Motor neuron (in vitro differentiated cells): ENCODE measurements at regions not wholly inside any gene's neighbourhood (a gene's known extent, or its start where the extent isn't known, plus 50 kb on each side); places are given as distances from the start of the nearest gene placed in this dataset.
"Not testable (repeated sequence)": the region's sequence is repeated elsewhere in the genome, so short reads cannot be mapped to it uniquely, and the experiment has no call there.

Experiments used
- ATAC-seq, 8 experiments: fragments of 200-7000 bp; cut with Tn5 transposase; replicated peaks in 6 of 8; 2 replicates each; pipeline ENCODE4 v1.8.0; 2021; ENCODE audit warnings: mild to moderate bottlenecking in 8 of 8, moderate library complexity in 8 of 8
- H3K27ac ChIP-seq, 2 donors: fragments of 250-450 bp; sonication (Bioruptor Pico); 2 replicates each; pipeline ENCODE4 v1.9.0; 2021; ENCODE audit warnings: antibody characterized with exemption in 2 of 2, mild to moderate bottlenecking in 2 of 2, moderate library complexity in 1 of 2
- H3K4me1 ChIP-seq, 2 donors: fragments of 250-450 bp; sonication (Bioruptor Pico); replicated peaks in 1 of 2; 2 replicates each; pipeline ENCODE4 v1.6.1; 2021; ENCODE audit warnings: antibody characterized with exemption in 2 of 2, mild to moderate bottlenecking in 2 of 2, moderate library complexity in 1 of 2
- H3K4me3 ChIP-seq, 5 donors: fragments of 250-450 bp; sonication (Bioruptor Pico); 2 replicates each; pipeline ENCODE4 v1.9.0; 2021; ENCODE audit warnings: antibody characterized with exemption in 5 of 5, mild to moderate bottlenecking in 5 of 5, moderate library complexity in 4 of 5
- WGBS, 10 experiments: fragments of 450-650 bp; shearing (Covaris generic); methylation state at CpG; one replicate each; pipeline ENCODE4 v1.0.0; 2022; 5-methylcytosine and 5-hydroxymethylcytosine counted together
- in situ Hi-C, 9 experiments: fragments of 400-800 bp; cut with MboI; loops; one replicate each; pipeline ENCODE4 v1.15.0; 2021; ENCODE audit warnings: low sequenced_read_pairs in 9 of 9, low pct_unique_long_range_greater_than_20kb in 2 of 9; ENCODE audit not compliant: unreplicated experiment in 9 of 9

- no peaks in the 10 kb centered on the region for H3K4me1 ChIP-seq
- 0 to 89% (median 33%) methylated on average over 1 to 3 of the region's 3 CpGs; no CpG with 5 or more reads in 1 of the 10 experiments for WGBS, 10 experiments
- H3K27ac ChIP-seq: no peak overlapping the region
- H3K4me3 ChIP-seq: no peak overlapping the region
- ATAC-seq: no peak
- in situ Hi-C loops: no loop called here
Measured at GRCh38 chr4:148686449-148686848, 244.2 kb upstream of the NR3C2 start.

- in situ Hi-C loops: no loop called here
- Histone ChIP-seq H3K4me3 (no peak overlapping the region), H3K27ac (no peak overlapping the region), H3K4me1 (no peaks in the 10 kb centered on the region)
- 0 to 100% (median 80%) methylated on average over 1 of the region's 1 CpG; no CpG with 5 or more reads in 2 of the 10 experiments for WGBS, 10 experiments
- ATAC-seq: no peak
Measured at GRCh38 chr4:148684638-148685037, 242.4 kb upstream of the NR3C2 start.

DNA sequence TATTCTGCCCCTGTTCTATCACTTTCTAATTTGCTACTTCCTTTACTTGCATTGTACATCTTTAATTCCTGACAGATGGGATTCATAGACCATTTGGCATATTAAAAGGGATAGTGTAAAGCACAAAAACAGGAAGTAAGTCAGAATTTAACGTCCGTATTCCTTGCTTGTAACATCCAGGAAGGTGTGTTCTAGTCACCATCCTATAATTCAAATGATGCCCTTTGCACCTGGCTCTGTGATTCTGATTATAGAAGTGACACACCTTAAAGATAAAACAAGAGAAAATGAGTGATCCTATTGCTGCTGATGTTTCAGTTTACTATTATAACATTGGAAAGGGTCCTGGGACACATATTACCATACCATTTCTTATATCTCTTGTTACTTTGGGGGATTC lies 238.7 kb upstream of the NR3C2 start:
- WGBS, 10 experiments: 0 to 92% (median 64%) methylated on average over 1 to 2 of the region's 2 CpGs; no CpG with 5 or more reads in 1 of the 10 experiments
- Histone ChIP-seq H3K4me3 (no peak overlapping the region), H3K27ac (no peak overlapping the region), H3K4me1 (no peaks in the 10 kb centered on the region)
- ATAC-seq: no peak
- in situ Hi-C loops: no loop called here

GRCh38 chr4:148676344-148676743 lies 234.1 kb upstream of the NR3C2 start:
- ATAC-seq: peak in 2 of 8 experiments; percentile 29 to 93
- no peak overlapping the region for H3K27ac ChIP-seq
- in situ Hi-C loops: no loop called here
- no peaks in the 10 kb centered on the region for H3K4me1 ChIP-seq
- H3K4me3 ChIP-seq: no peak overlapping the region

- Histone ChIP-seq H3K4me3 (no peak overlapping the region), H3K27ac (no peak overlapping the region), H3K4me1 (no peaks in the 10 kb centered on the region)
- in situ Hi-C loops: no loop called here
- ATAC-seq: peak in 1 of 8 experiments; percentile 41
- WGBS, 10 experiments: 10 to 100% (median 77%) methylated on average over 1 to 3 of the region's 3 CpGs; no CpG with 5 or more reads in 1 of the 10 experiments
Measured at GRCh38 chr4:148674876-148675275, 232.7 kb upstream of the NR3C2 start.

DNA sequence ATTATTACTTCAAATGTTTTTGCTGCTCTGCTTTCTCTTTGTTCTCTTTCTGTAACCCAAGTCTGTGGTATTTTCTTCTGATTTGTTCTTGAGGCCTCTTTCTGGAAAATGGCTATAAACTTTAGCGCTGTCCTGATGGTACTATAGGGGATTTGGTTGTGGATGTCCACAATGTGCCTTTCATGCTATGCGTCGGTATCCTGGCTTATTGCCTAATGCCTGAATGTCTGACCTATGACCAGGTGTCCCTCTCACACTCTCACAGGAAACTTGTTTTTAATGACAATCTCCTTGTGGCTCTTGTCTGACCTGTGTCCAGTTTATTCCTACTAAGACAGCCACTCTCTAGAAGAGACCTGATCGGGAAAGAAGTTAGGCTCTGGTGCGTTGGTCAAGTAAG lies 222.4 kb upstream of the NR3C2 start:
- 36 to 100% (median 91%) methylated on average over 1 to 5 of the region's 5 CpGs; no CpG with 5 or more reads in 2 of the 10 experiments for WGBS, 10 experiments
- ATAC-seq: no peak
- in situ Hi-C loops: no loop called here
- Histone ChIP-seq H3K4me1 (no peaks in the 10 kb centered on the region), H3K27ac (no peak overlapping the region), H3K4me3 (no peak overlapping the region)

GRCh38 chr4:148654131-148654530 lies 211.9 kb upstream of the NR3C2 start:
- H3K4me3 ChIP-seq: no peak overlapping the region
- in situ Hi-C loops: no loop called here
- 60 to 100% (median 86%) methylated on average over 1 to 2 of the region's 2 CpGs; no CpG with 5 or more reads in 2 of the 10 experiments for WGBS, 10 experiments

DNA sequence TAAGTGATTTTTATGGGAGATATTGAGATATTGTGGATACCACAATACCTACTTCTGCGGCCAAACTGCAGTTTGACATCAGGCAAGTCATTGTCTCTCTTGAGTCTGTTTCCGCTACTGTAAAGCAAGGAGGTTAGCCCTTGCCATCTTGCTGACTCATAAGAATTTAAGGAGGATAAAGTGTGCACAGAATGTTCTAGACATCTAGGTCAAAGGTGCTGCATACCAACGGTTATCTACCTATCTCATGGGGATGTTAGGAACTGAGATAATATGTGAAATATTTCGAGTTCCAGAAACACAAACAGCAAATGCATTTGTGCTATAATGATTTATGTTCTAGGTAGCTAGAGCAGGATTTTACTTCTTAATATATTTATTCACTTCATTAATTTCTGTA lies 211.5 kb upstream of the NR3C2 start:
- Histone ChIP-seq H3K27ac (no peak overlapping the region), H3K4me1 (no peaks in the 10 kb centered on the region), H3K4me3 (no peak overlapping the region)
- in situ Hi-C loops: no loop called here
- no peak for ATAC-seq
- 14 to 96% (median 54%) methylated on average over 1 to 4 of the region's 4 CpGs; no CpG with 5 or more reads in 1 of the 10 experiments for WGBS, 10 experiments

More at GRCh38 chr4:148654131-148654530, 211.9 kb upstream of the NR3C2 start:
- no peaks in the 10 kb centered on the region for H3K4me1 ChIP-seq
- no peak overlapping the region for H3K27ac ChIP-seq
- ATAC-seq: no peak

GRCh38 chr4:148651991-148652390 lies 209.8 kb upstream of the NR3C2 start:
- ATAC-seq: no peak
- Histone ChIP-seq H3K4me3 (no peak overlapping the region), H3K4me1 (no peaks in the 10 kb centered on the region), H3K27ac (no peak overlapping the region)
- WGBS, 10 experiments: 0 to 100% (median 73%) methylated on average over 1 to 2 of the region's 2 CpGs; no CpG with 5 or more reads in 2 of the 10 experiments
- in situ Hi-C loops: no loop called here

DNA sequence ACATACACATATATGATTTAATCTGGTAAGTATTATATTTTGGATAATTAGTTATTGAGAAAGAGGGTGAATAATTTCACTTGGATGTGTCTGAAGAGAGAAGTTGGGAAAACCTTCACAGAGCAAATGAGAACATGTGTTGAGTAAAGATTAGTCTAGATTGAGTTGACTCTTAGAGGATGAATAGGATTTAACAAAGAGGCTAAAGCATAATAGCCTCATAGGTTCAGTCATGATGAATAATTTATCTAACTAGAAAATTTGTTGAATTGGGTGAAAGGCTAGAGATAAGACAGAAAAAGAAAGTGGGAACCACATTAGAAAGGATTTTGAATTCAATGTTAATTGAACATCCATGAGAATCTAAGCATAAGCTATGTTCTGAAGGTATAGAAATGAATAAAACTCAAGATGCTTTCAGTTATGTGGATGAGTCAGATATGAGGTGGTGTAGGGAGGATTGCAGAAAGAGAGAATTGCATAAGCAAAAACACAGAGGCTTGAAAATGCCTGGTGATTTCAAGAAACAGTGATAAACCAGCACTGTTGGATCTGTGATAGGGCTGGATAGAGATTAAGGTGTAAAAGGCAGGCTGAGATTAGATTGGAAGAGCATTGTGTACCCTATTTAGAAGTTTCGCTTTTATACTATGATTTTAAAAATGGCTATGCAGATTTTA lies 207.6 kb upstream of the NR3C2 start:
- 14 to 100% (median 86%) methylated on average over 1 of the region's 1 CpG; no CpG with 5 or more reads in 1 of the 10 experiments for WGBS, 10 experiments
- ATAC-seq: peak in 6 of 8 experiments; percentile 25 to 96 (median 54)
- in situ Hi-C loops: no loop called here
- H3K27ac ChIP-seq: no peak overlapping the region
- H3K4me1 ChIP-seq: no peaks in the 10 kb centered on the region
- H3K4me3 ChIP-seq: no peak overlapping the region

DNA sequence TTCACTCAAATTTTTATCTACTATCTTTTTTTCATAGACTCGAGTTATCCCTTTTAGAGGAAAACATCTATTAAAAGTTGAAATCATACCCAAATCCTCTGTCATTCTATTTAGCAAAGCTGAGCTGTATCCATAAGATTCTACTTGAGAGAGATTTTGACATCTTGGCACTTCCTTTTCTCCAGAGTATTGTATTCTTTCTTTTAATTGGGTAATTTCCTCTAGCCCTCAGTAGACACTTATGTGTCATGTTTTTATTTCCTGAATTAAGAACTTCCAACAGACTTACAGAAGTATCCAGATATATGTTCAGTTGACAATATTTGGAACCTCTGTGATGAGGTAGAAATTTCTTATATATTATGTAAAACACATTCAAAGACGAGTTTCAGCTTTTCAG lies 201.6 kb upstream of the NR3C2 start:
- in situ Hi-C loops: no loop called here
- H3K27ac ChIP-seq: no peak overlapping the region
- H3K4me3 ChIP-seq: no peak overlapping the region
- no peaks in the 10 kb centered on the region for H3K4me1 ChIP-seq
- 20 to 96% (median 68%) methylated on average over 1 to 2 of the region's 2 CpGs for WGBS, 10 experiments
- ATAC-seq: no peak

GRCh38 chr4:148642907-148643306 lies 200.7 kb upstream of the NR3C2 start:
- 17 to 100% (median 74%) methylated on average over 1 to 2 of the region's 2 CpGs for WGBS, 10 experiments

DNA sequence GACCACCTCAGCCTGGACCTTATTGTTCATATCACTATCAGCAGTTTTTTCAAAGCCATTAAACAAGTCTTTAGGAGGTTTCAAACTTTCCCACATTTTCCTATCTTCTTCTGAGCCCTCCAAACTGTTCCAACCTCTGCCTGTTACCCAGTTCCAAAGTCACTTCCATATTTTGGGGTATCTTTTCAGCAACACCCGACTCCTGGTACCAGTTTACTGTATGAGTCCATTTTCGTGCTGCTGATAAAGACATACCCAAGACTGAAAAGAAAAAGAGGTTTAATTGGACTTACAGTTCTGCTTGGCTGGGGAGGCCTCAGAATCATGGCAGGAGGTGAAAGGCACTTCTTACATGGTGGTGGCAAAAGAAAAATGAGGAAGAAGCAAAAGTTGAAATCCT lies 195.9 kb upstream of the NR3C2 start:
- ATAC-seq, in situ Hi-C loops, H3K27ac ChIP-seq, H3K4me3 ChIP-seq, H3K4me1 ChIP-seq: not testable (repeated sequence)
- 0 to 82% (median 27%) methylated on average over 1 to 2 of the region's 2 CpGs; no CpG with 5 or more reads in 2 of the 10 experiments for WGBS, 10 experiments

More at GRCh38 chr4:148642907-148643306, 200.7 kb upstream of the NR3C2 start:
- no peak for ATAC-seq
- Histone ChIP-seq H3K4me1 (no peaks in the 10 kb centered on the region), H3K27ac (no peak overlapping the region), H3K4me3 (no peak overlapping the region)
- in situ Hi-C loops: no loop called here

DNA sequence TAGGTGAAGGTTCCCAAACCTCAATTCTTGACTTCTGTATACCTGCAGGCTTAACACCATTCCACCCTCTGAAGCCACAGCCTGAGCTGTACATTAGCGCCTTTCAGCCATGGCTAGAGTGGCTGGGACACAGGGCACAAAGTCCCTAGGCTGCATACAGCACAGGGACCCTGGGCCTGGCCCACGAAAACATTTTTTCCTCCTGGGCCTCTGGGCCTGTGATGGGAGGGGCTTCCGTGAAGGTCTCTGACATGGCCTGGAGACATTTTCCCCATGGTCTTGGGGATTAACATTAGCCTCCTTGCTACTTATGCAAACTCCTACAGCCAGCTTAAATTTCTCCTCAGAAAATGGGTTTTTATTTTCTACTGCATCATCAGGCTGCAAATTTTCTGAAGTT lies 195.2 kb upstream of the NR3C2 start:
- 29 to 83% (median 37%) methylated on average over 1 to 2 of the region's 3 CpGs; no CpG with 5 or more reads in 5 of the 10 experiments for WGBS, 10 experiments
- H3K27ac ChIP-seq, in situ Hi-C loops: not testable (repeated sequence)

More for the DNA sequence above, 195.2 kb upstream of the NR3C2 start:
- not testable (repeated sequence) for ATAC-seq, H3K4me3 ChIP-seq, H3K4me1 ChIP-seq
